Sigmoid colon (tissue), 6 donors: ENCODE measurements at regions not wholly inside any gene's neighbourhood (a gene's known extent, or its start where the extent isn't known, plus 50 kb on each side); places are given as distances from the start of the nearest gene placed in this dataset.
"Not testable (repeated sequence)": the region's sequence is repeated elsewhere in the genome, so short reads cannot be mapped to it uniquely, and the experiment has no call there.

Experiments used
- DNase-seq: peaks from one replicate; pipeline ENCODE4 v3.0.0-alpha.2; 2019
- H3K27ac ChIP-seq, 4 donors: fragments of 200-600 bp; sonication (generic); one replicate each; pipeline ENCODE4 v1.5.1; 2016 to 2019; ENCODE audit warnings: mild to moderate bottlenecking in 1 of 4
- H3K27me3 ChIP-seq, 3 donors: fragments of 200-600 bp; sonication (generic); one replicate each; pipeline ENCODE4 v1.5.1; 2019; ENCODE audit warnings: mild to moderate bottlenecking in 1 of 3
- H3K36me3 ChIP-seq, 4 donors: fragments of 200-600 bp; sonication (generic); one replicate each; pipeline ENCODE4 v1.5.1; 2016 to 2019
- H3K4me1 ChIP-seq, 4 donors: fragments of 200-600 bp; sonication (generic); one replicate each; pipeline ENCODE4 v1.5.1; 2017 to 2019
- H3K4me3 ChIP-seq, 4 donors: fragments of 200-600 bp; sonication (generic); one replicate each; pipeline ENCODE4 v1.5.1; 2017 to 2019; ENCODE audit warnings: mild to moderate bottlenecking in 2 of 4, moderate library complexity in 1 of 4
- H3K9me3 ChIP-seq, 4 donors: fragments of 200-600 bp in 3 of 4; sonication (generic) in 3 of 4; one replicate each; pipeline versions ENCODE4 v1.5.1 to v1.6.1; 2013 to 2019
- CTCF ChIP-seq, 4 experiments: fragments of 450-650 bp in 3 of 4; fragments of 200-600 bp in 1 of 4; IDR thresholded peaks; one replicate each; pipeline ENCODE4 v1.5.1; 2016 to 2019; ENCODE audit warnings: antibody characterized with exemption in 4 of 4, mild to moderate bottlenecking in 3 of 4, moderate library complexity in 2 of 4
- EP300 ChIP-seq, 4 donors: sonication (generic); formaldehyde crosslinking; IDR thresholded peaks; one replicate each; pipeline ENCODE4 v1.6.1; 2017; ENCODE audit warnings: antibody characterized with exemption in 4 of 4
- POLR2A ChIP-seq, 2 donors: fragments of 450-650 bp; IDR thresholded peaks; one replicate each; pipeline ENCODE4 v1.6.1; 2016; ENCODE audit warnings: antibody characterized with exemption in 2 of 2, mild to moderate bottlenecking in 2 of 2, moderate library complexity in 2 of 2
- POLR2AphosphoS5 ChIP-seq, 4 donors: sonication (generic); formaldehyde crosslinking; IDR thresholded peaks; one replicate each; pipeline ENCODE4 v1.6.1; 2017; ENCODE audit warnings: antibody characterized with exemption in 4 of 4
- WGBS, 2 donors: extraction: QIAGEN DNeasy Blood & Tissue Kit; methylation state at CpG; one replicate each; pipeline ENCODE4 v1.1.7; 2013; 5-methylcytosine and 5-hydroxymethylcytosine counted together
- intact Hi-C: fragments of 100-400 bp; cut with DNase I; formaldehyde crosslinking; loops from one replicate; pipeline ENCODE4 v1.15.1; 2023
- donor health status: healthy with polysubstance abuse.
- donor health status: healthy.

GRCh38 chr2:67182884-67183283 is 214.2 kb upstream of the ETAA1 start:
- WGBS, 2 donors, result 57 to 79% methylated on average over 2 of the region's 2 CpGs
- intact Hi-C loops, result no loop called here
- H3K4me3 ChIP-seq, result no peak overlapping the region
- H3K4me1 ChIP-seq, result no peaks in the 10 kb centered on the region
- H3K27ac ChIP-seq, result no peak overlapping the region
- H3K27me3 ChIP-seq, result no peaks in the 10 kb centered on the region
- H3K9me3 ChIP-seq, result no peaks in the 10 kb centered on the region
- TF ChIP-seq POLR2A (IDR thresholded peaks at IDR 0.05), result no peak
- no peak for TF ChIP-seq CTCF (IDR thresholded peaks at IDR 0.05)
- TF ChIP-seq POLR2AphosphoS5 (IDR thresholded peaks at IDR 0.05), result no peak
- TF ChIP-seq EP300 (IDR thresholded peaks at IDR 0.05), result no peak
- DNase-seq, result no peak
- H3K36me3 ChIP-seq, result no peaks in the 10 kb centered on the region

GRCh38 chr2:67186326-67186725 is 210.8 kb upstream of the ETAA1 start:
- TF ChIP-seq POLR2A (IDR thresholded peaks at IDR 0.05), result no peak
- H3K4me3 ChIP-seq, result no peak overlapping the region
- 56 to 79% methylated on average over 3 of the region's 3 CpGs for WGBS, 2 donors
- H3K36me3 ChIP-seq, result no peaks in the 10 kb centered on the region
- intact Hi-C loops, result no loop called here
- no peak overlapping the region for H3K27ac ChIP-seq
- H3K4me1 ChIP-seq, result no peaks in the 10 kb centered on the region
- H3K9me3 ChIP-seq, result no peaks in the 10 kb centered on the region
- DNase-seq, result no peak
- no peaks in the 10 kb centered on the region for H3K27me3 ChIP-seq

GRCh38 chr2:67186871-67187270 is 210.3 kb upstream of the ETAA1 start:
- H3K27ac ChIP-seq, result no peak overlapping the region
- H3K27me3 ChIP-seq, result no peaks in the 10 kb centered on the region
- H3K36me3 ChIP-seq, result no peaks in the 10 kb centered on the region
- H3K9me3 ChIP-seq, result no peaks in the 10 kb centered on the region
- DNase-seq, result no peak
- no peak overlapping the region for H3K4me3 ChIP-seq
- TF ChIP-seq EP300 (IDR thresholded peaks at IDR 0.05), result no peak
- no peak for TF ChIP-seq POLR2AphosphoS5 (IDR thresholded peaks at IDR 0.05)
- 86 to 88% methylated on average over 4 of the region's 4 CpGs for WGBS, 2 donors
- intact Hi-C loops, result no loop called here
- no peaks in the 10 kb centered on the region for H3K4me1 ChIP-seq

GRCh38 chr2:67195327-67195726 is 201.8 kb upstream of the ETAA1 start:
- 52 to 79% methylated on average over 8 of the region's 8 CpGs for WGBS, 2 donors
- H3K27me3 ChIP-seq, DNase-seq, H3K9me3 ChIP-seq, H3K27ac ChIP-seq, H3K4me3 ChIP-seq, H3K4me1 ChIP-seq, intact Hi-C loops, H3K36me3 ChIP-seq: not testable (repeated sequence)

- Histone ChIP-seq H3K4me1 (no peaks in the 10 kb centered on the region), H3K36me3 (no peaks in the 10 kb centered on the region), H3K4me3 (no peak overlapping the region), H3K27me3 (no peaks in the 10 kb centered on the region), H3K27ac (no peak overlapping the region), H3K9me3 (no peaks in the 10 kb centered on the region)
- no peak for DNase-seq
- no peak for TF ChIP-seq EP300 (IDR thresholded peaks at IDR 0.05)
- TF ChIP-seq CTCF (IDR thresholded peaks at IDR 0.05), result no peak
- no peak for TF ChIP-seq POLR2AphosphoS5 (IDR thresholded peaks at IDR 0.05)
- no peak for TF ChIP-seq POLR2A (IDR thresholded peaks at IDR 0.05)
- 68 to 80% methylated on average over 3 of the region's 3 CpGs for WGBS, 2 donors
- intact Hi-C loops, result loop anchor here (5.0 kb wide), 1 partner anchor 34 kb away; no protein-coding TSS in a partner anchor
Observed at GRCh38 chr2:67201521-67201920, 195.6 kb upstream of the ETAA1 start.

- WGBS, 2 donors, result 84 to 91% methylated on average over 1 of the region's 1 CpG
- Histone ChIP-seq H3K4me3 (no peak overlapping the region), H3K9me3 (no peaks in the 10 kb centered on the region), H3K27ac (no peak overlapping the region), H3K36me3 (no peaks in the 10 kb centered on the region), H3K4me1 (no peaks in the 10 kb centered on the region), H3K27me3 (no peaks in the 10 kb centered on the region)
- no peak for DNase-seq
- TF ChIP-seq CTCF (IDR thresholded peaks at IDR 0.05), result no peak
- no peak for TF ChIP-seq POLR2A (IDR thresholded peaks at IDR 0.05)
- TF ChIP-seq EP300 (IDR thresholded peaks at IDR 0.05), result no peak
- no peak for TF ChIP-seq POLR2AphosphoS5 (IDR thresholded peaks at IDR 0.05)
- intact Hi-C loops, result loop anchor here (5.0 kb wide), 1 partner anchor 37 kb away; no protein-coding TSS in a partner anchor
Observed at GRCh38 chr2:67204349-67204748, 192.8 kb upstream of the ETAA1 start.
